CD4-positive, alpha-beta memory T cell (primary cell): ENCODE measurements at regions not wholly inside any gene's neighbourhood (a gene's known extent, or its start where the extent isn't known, plus 50 kb on each side); places are given as distances from the start of the nearest gene placed in this dataset.

Experiments
- CTCF ChIA-PET: fragments of 350-600 bp; sonication (Branson Sonifier 250); formaldehyde crosslinking; loops from one replicate; lab custom pipeline; 2021; ENCODE audit warnings: inconsistent platforms; ENCODE audit not compliant: partially characterized antibody; lab: Charles Lee
- POLR2A ChIA-PET: fragments of 350-600 bp; sonication (Branson Sonifier 250); formaldehyde crosslinking; loops from one replicate; lab custom pipeline; 2021; ENCODE audit not compliant: partially characterized antibody; lab: Charles Lee
- DNase-seq, 5 donors: peaks; one replicate each; pipeline versions ENCODE4 v3.0.0 to v3.0.0-alpha.2; 2020 to 2022; ENCODE audit warnings: mixed read lengths in 1 of 5
- H3K27ac ChIP-seq: one replicate; pipeline ENCODE4 v1.7.0; 2013; ENCODE audit warnings: low read depth, low read length
- H3K27me3 ChIP-seq: 2 replicates; pipeline ENCODE4 v1.7.0; 2013; ENCODE audit warnings: mild to moderate bottlenecking, low read length, moderate library complexity; ENCODE audit not compliant: insufficient read depth
- H3K36me3 ChIP-seq: 2 replicates; pipeline ENCODE4 v1.7.0; 2013; ENCODE audit warnings: mild to moderate bottlenecking, low read length, moderate library complexity; ENCODE audit not compliant: insufficient read depth
- H3K4me1 ChIP-seq: 2 replicates; pipeline ENCODE4 v1.7.0; 2013; ENCODE audit warnings: mild to moderate bottlenecking, low read length, moderate library complexity; ENCODE audit not compliant: insufficient read depth
- H3K4me3 ChIP-seq, 2 donors: one replicate each; pipeline ENCODE4 v1.7.0; 2013; ENCODE audit warnings: low read length in 2 of 2, mild to moderate bottlenecking in 1 of 2
- H3K9me3 ChIP-seq, 2 donors: one replicate each; pipeline ENCODE4 v1.7.0; 2013; ENCODE audit warnings: low read length in 2 of 2, control low read depth in 1 of 2; ENCODE audit not compliant: control insufficient read depth in 1 of 2
- H3K27ac Mint-ChIP-seq, 7 donors: one replicate each; pipeline ENCODE4 v1.8.0; 2020 to 2021; ENCODE audit warnings: mixed read lengths in 7 of 7, mild to moderate bottlenecking in 6 of 7, inconsistent platforms in 3 of 7, moderate library complexity in 3 of 7
- H3K27me3 Mint-ChIP-seq, 2 donors: one replicate each; pipeline ENCODE4 v1.8.0; 2020 to 2021; ENCODE audit warnings: mixed read lengths in 2 of 2
- H3K36me3 Mint-ChIP-seq, 2 donors: one replicate each; pipeline ENCODE4 v1.8.0; 2020 to 2021; ENCODE audit warnings: mixed read lengths in 2 of 2, inconsistent platforms in 1 of 2, mild to moderate bottlenecking in 1 of 2
- H3K4me1 Mint-ChIP-seq, 4 donors: one replicate each; pipeline ENCODE4 v1.8.0; 2020 to 2021; ENCODE audit warnings: mixed read lengths in 4 of 4, mild to moderate bottlenecking in 1 of 4
- H3K4me3 Mint-ChIP-seq, 8 donors: one replicate each; pipeline ENCODE4 v1.8.0; 2020 to 2021; ENCODE audit warnings: mixed read lengths in 8 of 8, mild to moderate bottlenecking in 7 of 8, moderate library complexity in 6 of 8, inconsistent platforms in 3 of 8
- H3K9me3 Mint-ChIP-seq, 8 donors: one replicate each; pipeline ENCODE4 v1.8.0; 2020 to 2021; ENCODE audit warnings: mixed read lengths in 8 of 8, mild to moderate bottlenecking in 5 of 8, inconsistent platforms in 3 of 8, moderate library complexity in 1 of 8
- intact Hi-C: fragments of 100-400 bp; cut with micrococcal nuclease; formaldehyde crosslinking; loops from one replicate; pipeline ENCODE4 v1.15.1; 2023

- Histone ChIP-seq H3K27me3 (no peaks in the 10 kb centered on the region), H3K36me3 (no peaks in the 10 kb centered on the region), H3K27ac (no peak overlapping the region), H3K9me3 (no peaks in the 10 kb centered on the region), H3K4me3 (no peak overlapping the region), H3K4me1 (no peaks in the 10 kb centered on the region)
- no peak overlapping the region for H3K4me3 Mint-ChIP-seq
- no peak for DNase-seq
- H3K9me3 Mint-ChIP-seq: peaks cover 7 to 23% (median 12%) of the 10 kb centered on the region in 8 donors
- CTCF ChIA-PET: no interaction called here
- intact Hi-C loops: no loop called here
- H3K27ac Mint-ChIP-seq: no peak overlapping the region
- H3K4me1 Mint-ChIP-seq: no peaks in the 10 kb centered on the region
- no peaks in the 10 kb centered on the region for H3K36me3 Mint-ChIP-seq
- POLR2A ChIA-PET: no interaction called here
- no peaks in the 10 kb centered on the region for H3K27me3 Mint-ChIP-seq
Observed at GRCh38 chr16:35352431-35352830, 1893.0 kb downstream of the TP53TG3F start.

- no peaks in the 10 kb centered on the region for H3K36me3 Mint-ChIP-seq
- peaks cover 5 to 28% (median 12%) of the 10 kb centered on the region in 8 donors for H3K9me3 Mint-ChIP-seq
- CTCF ChIA-PET: no interaction called here
- DNase-seq: no peak
- Histone ChIP-seq H3K4me3 (no peak overlapping the region), H3K4me1 (no peaks in the 10 kb centered on the region), H3K27me3 (no peaks in the 10 kb centered on the region), H3K9me3 (peaks cover 0 to 3% of the 10 kb centered on the region in 2 donors), H3K36me3 (no peaks in the 10 kb centered on the region), H3K27ac (no peak overlapping the region)
- no peak overlapping the region for H3K27ac Mint-ChIP-seq
- POLR2A ChIA-PET: no interaction called here
- intact Hi-C loops: no loop called here
- H3K4me1 Mint-ChIP-seq: no peaks in the 10 kb centered on the region
- H3K27me3 Mint-ChIP-seq: no peaks in the 10 kb centered on the region
- no peak overlapping the region for H3K4me3 Mint-ChIP-seq
Observed at GRCh38 chr16:35363510-35363909, 1904.1 kb downstream of the TP53TG3F start.

- no peaks in the 10 kb centered on the region for H3K36me3 Mint-ChIP-seq
- H3K4me3 Mint-ChIP-seq: no peak overlapping the region
- intact Hi-C loops: no loop called here
- peaks cover 5 to 33% (median 12%) of the 10 kb centered on the region in 8 donors for H3K9me3 Mint-ChIP-seq
- peaks cover 3% of the 10 kb centered on the region in 2 donors for H3K9me3 ChIP-seq
- no peaks in the 10 kb centered on the region for H3K27me3 Mint-ChIP-seq
- no peaks in the 10 kb centered on the region for H3K36me3 ChIP-seq
- no peak overlapping the region for H3K27ac Mint-ChIP-seq
- H3K4me1 ChIP-seq: no peaks in the 10 kb centered on the region
- H3K4me3 ChIP-seq: no peak overlapping the region
- H3K27me3 ChIP-seq: no peaks in the 10 kb centered on the region
- POLR2A ChIA-PET: no interaction called here
- no peaks in the 10 kb centered on the region for H3K4me1 Mint-ChIP-seq
- DNase-seq: no peak
- no peak overlapping the region for H3K27ac ChIP-seq
- CTCF ChIA-PET: no interaction called here
Observed at GRCh38 chr16:35364263-35364662, 1904.9 kb downstream of the TP53TG3F start.

- H3K27ac Mint-ChIP-seq: peak overlapping the region in 1 of 7 donors; percentile 30
- peaks cover 5 to 46% (median 20%) of the 10 kb centered on the region in 8 donors for H3K9me3 Mint-ChIP-seq
- H3K36me3 ChIP-seq: no peaks in the 10 kb centered on the region
- ChIA-PET CTCF (no interaction called here), POLR2A (no interaction called here)
- H3K9me3 ChIP-seq: peaks cover 3% of the 10 kb centered on the region in 2 donors
- no peaks in the 10 kb centered on the region for H3K4me1 Mint-ChIP-seq
- no peak overlapping the region for H3K27ac ChIP-seq
- no peak overlapping the region for H3K4me3 Mint-ChIP-seq
- no peaks in the 10 kb centered on the region for H3K4me1 ChIP-seq
- no peaks in the 10 kb centered on the region for H3K36me3 Mint-ChIP-seq
- intact Hi-C loops: no loop called here
- no peaks in the 10 kb centered on the region for H3K27me3 Mint-ChIP-seq
- no peak overlapping the region for H3K4me3 ChIP-seq
- H3K27me3 ChIP-seq: no peaks in the 10 kb centered on the region
- DNase-seq: no peak
Observed at GRCh38 chr16:35365675-35366074, 1906.3 kb downstream of the TP53TG3F start.

- POLR2A ChIA-PET: no interaction called here
- Histone ChIP-seq H3K4me1 (no peaks in the 10 kb centered on the region), H3K9me3 (peaks cover 0 to 3% of the 10 kb centered on the region in 2 donors), H3K4me3 (no peak overlapping the region), H3K36me3 (no peaks in the 10 kb centered on the region), H3K27ac (no peak overlapping the region), H3K27me3 (no peaks in the 10 kb centered on the region)
- no peak overlapping the region for H3K27ac Mint-ChIP-seq
- H3K36me3 Mint-ChIP-seq: no peaks in the 10 kb centered on the region
- no peaks in the 10 kb centered on the region for H3K27me3 Mint-ChIP-seq
- H3K4me3 Mint-ChIP-seq: no peak overlapping the region
- DNase-seq: no peak
- intact Hi-C loops: no loop called here
- CTCF ChIA-PET: no interaction called here
- H3K9me3 Mint-ChIP-seq: peaks cover 2 to 48% (median 16%) of the 10 kb centered on the region in 8 donors
- H3K4me1 Mint-ChIP-seq: no peaks in the 10 kb centered on the region
Observed at GRCh38 chr16:35370617-35371016, 1911.2 kb downstream of the TP53TG3F start.

GRCh38 chr16:35377142-35377541 lies 1917.7 kb downstream of the TP53TG3F start:
- no peak for DNase-seq
- Histone ChIP-seq H3K4me3 (no peak overlapping the region), H3K9me3 (no peaks in the 10 kb centered on the region), H3K36me3 (no peaks in the 10 kb centered on the region), H3K4me1 (no peaks in the 10 kb centered on the region), H3K27ac (no peak overlapping the region), H3K27me3 (no peaks in the 10 kb centered on the region)
- Mint-ChIP-seq H3K36me3 (no peaks in the 10 kb centered on the region), H3K9me3 (peaks cover 2 to 45% (median 19%) of the 10 kb centered on the region in 8 donors), H3K27me3 (no peaks in the 10 kb centered on the region), H3K27ac (no peak overlapping the region), H3K4me1 (no peaks in the 10 kb centered on the region), H3K4me3 (no peak overlapping the region)
- intact Hi-C loops: no loop called here
- ChIA-PET POLR2A (no interaction called here), CTCF (no interaction called here)

- Histone ChIP-seq H3K27ac (no peak overlapping the region), H3K9me3 (no peaks in the 10 kb centered on the region), H3K4me3 (no peak overlapping the region), H3K4me1 (no peaks in the 10 kb centered on the region), H3K27me3 (no peaks in the 10 kb centered on the region), H3K36me3 (no peaks in the 10 kb centered on the region)
- ChIA-PET CTCF (no interaction called here), POLR2A (no interaction called here)
- H3K27me3 Mint-ChIP-seq: no peaks in the 10 kb centered on the region
- intact Hi-C loops: no loop called here
- H3K4me3 Mint-ChIP-seq: no peak overlapping the region
- no peak overlapping the region for H3K27ac Mint-ChIP-seq
- no peaks in the 10 kb centered on the region for H3K4me1 Mint-ChIP-seq
- no peaks in the 10 kb centered on the region for H3K36me3 Mint-ChIP-seq
- no peak for DNase-seq
- peaks cover 0 to 37% (median 16%) of the 10 kb centered on the region in 8 donors for H3K9me3 Mint-ChIP-seq
Observed at GRCh38 chr16:35386619-35387018, 1927.2 kb downstream of the TP53TG3F start.

GRCh38 chr16:35391328-35391727 lies 1931.9 kb downstream of the TP53TG3F start:
- no peaks in the 10 kb centered on the region for H3K4me1 Mint-ChIP-seq
- Histone ChIP-seq H3K36me3 (no peaks in the 10 kb centered on the region), H3K4me1 (no peaks in the 10 kb centered on the region), H3K27me3 (no peaks in the 10 kb centered on the region), H3K9me3 (peaks cover 0 to 14% of the 10 kb centered on the region in 2 donors), H3K27ac (no peak overlapping the region), H3K4me3 (no peak overlapping the region)
- no peaks in the 10 kb centered on the region for H3K36me3 Mint-ChIP-seq
- ChIA-PET POLR2A (no interaction called here), CTCF (no interaction called here)
- intact Hi-C loops: no loop called here
- H3K27me3 Mint-ChIP-seq: no peaks in the 10 kb centered on the region
- H3K9me3 Mint-ChIP-seq: peaks cover 0 to 55% (median 17%) of the 10 kb centered on the region in 8 donors
- H3K27ac Mint-ChIP-seq: no peak overlapping the region
- H3K4me3 Mint-ChIP-seq: no peak overlapping the region
- DNase-seq: no peak
